C4-2B (cell line): ENCODE measurements at regions not wholly inside any gene's neighbourhood (a gene's known extent, or its start where the extent isn't known, plus 50 kb on each side); places are given as distances from the start of the nearest gene placed in this dataset.

ENCODE experiments used
- CTCF ChIP-seq: fragments of 450-650 bp; conservative IDR thresholded peaks from 2 replicates; pipeline ENCODE4 v1.5.1; 2017; ENCODE audit warnings: mild to moderate bottlenecking
- ZFX ChIP-seq: fragments of 450-650 bp; IDR thresholded peaks from 2 replicates; pipeline ENCODE4 v1.6.1; 2017

DNA sequence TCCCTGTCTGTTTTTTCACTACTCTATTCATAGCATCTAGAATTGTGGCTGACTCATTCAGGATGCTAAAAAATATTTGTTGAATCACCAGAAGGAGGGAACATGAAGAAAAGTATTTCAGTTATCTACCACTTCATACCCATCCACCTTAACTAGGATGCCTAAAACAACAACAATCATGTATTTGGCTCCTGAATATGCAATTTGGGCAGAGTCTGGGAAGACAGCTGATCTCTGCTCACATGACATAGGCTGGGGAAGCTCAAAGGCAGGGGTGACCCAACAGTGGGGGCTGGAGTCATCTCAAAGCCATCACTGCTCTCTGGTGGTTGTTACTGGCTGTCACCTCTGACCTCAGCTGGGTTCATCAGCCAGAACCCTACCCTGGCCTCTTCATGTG lies 80.1 kb upstream of the RPL38 start:
- no peak for TF ChIP-seq CTCF
- TF ChIP-seq ZFX, result no peak
